HUES64 (cell line): ENCODE measurements at regions not wholly inside any gene's neighbourhood (a gene's known extent, or its start where the extent isn't known, plus 50 kb on each side); places are given as distances from the start of the nearest gene placed in this dataset.

ENCODE experiments used
- H3K27ac ChIP-seq: 2 replicates; pipeline ENCODE4 v1.7.0; 2013; ENCODE audit warnings: low read depth, low read length, inconsistent platforms
- H3K27me3 ChIP-seq: 2 replicates; pipeline ENCODE4 v1.6.1; 2013; ENCODE audit warnings: mild to moderate bottlenecking, low read length; ENCODE audit not compliant: insufficient read depth
- H3K36me3 ChIP-seq: 2 replicates; pipeline ENCODE4 v1.6.1; 2013; ENCODE audit warnings: mild to moderate bottlenecking, low read length; ENCODE audit not compliant: insufficient read depth
- H3K4me1 ChIP-seq: 2 replicates; pipeline ENCODE4 v1.6.1; 2013; ENCODE audit warnings: mild to moderate bottlenecking, low read length, moderate library complexity; ENCODE audit not compliant: insufficient read depth
- H3K4me3 ChIP-seq: 2 replicates; pipeline ENCODE4 v1.5.1; 2013; ENCODE audit warnings: mild to moderate bottlenecking, low read length, moderate library complexity
- H3K9ac ChIP-seq: 2 replicates; pipeline ENCODE4 v1.6.1; 2013; ENCODE audit warnings: mild to moderate bottlenecking, low read depth, low read length
- H3K9me3 ChIP-seq: 2 replicates; pipeline ENCODE4 v1.6.1; 2013; ENCODE audit warnings: low read depth, low read length; ENCODE audit not compliant: insufficient read depth
- WGBS: fragments of 150-250, 120-280 bp; methylation state at CpG from one replicate; pipeline ENCODE4 v1.1.7; 2013; ENCODE audit warnings: missing lambda C conversion rate; 5-methylcytosine and 5-hydroxymethylcytosine counted together

DNA sequence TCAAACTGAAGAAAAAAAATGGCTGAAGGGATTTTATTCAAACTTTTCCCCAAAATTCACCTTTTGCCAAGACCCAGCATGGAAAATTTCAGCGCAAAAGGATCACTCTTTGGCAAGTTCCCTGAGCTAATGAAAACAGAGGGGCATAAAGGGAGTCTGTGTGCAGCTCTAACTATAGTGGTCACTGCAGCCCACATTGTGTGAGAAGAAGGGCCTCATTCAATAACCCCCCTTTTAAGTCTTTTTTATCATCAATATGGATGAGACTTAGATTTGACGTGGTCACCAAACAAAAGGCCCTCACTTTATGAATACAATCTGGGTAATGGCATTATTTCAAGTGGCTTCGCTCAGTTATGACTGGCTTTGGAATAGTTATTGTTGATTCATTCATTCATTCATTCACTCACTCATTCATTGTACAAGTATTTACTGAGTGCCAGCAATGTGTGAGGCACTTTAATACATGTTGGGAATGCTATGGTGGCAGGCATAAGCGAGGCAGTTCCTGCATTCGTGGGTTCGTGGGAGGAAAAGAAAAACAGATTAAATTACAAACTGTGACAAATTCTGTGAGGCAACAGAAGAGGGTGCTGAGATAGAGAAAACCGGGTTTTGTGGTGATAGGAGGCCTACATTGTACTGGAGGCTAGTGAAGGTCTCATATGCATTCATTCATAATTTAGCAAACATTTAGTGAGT is 145.7 kb upstream of the KLF4 start:
- no peak overlapping the region for H3K4me3 ChIP-seq
- H3K27me3 ChIP-seq: peaks cover 36% of the 10 kb centered on the region
- no peaks in the 10 kb centered on the region for H3K9me3 ChIP-seq
- H3K27ac ChIP-seq: no peak overlapping the region
- peaks cover 35% of the 10 kb centered on the region for H3K4me1 ChIP-seq
- no peak overlapping the region for H3K9ac ChIP-seq
- no peaks in the 10 kb centered on the region for H3K36me3 ChIP-seq
- WGBS: 89% methylated on average over 5 of the region's 7 CpGs

GRCh38 chr9:107633406-107633805 is 143.8 kb upstream of the KLF4 start:
- H3K4me1 ChIP-seq: peaks cover 31% of the 10 kb centered on the region
- H3K27me3 ChIP-seq: peaks cover 22% of the 10 kb centered on the region
- H3K9me3 ChIP-seq: no peaks in the 10 kb centered on the region
- H3K4me3 ChIP-seq: no peak overlapping the region
- no peaks in the 10 kb centered on the region for H3K36me3 ChIP-seq
- no peak overlapping the region for H3K9ac ChIP-seq
- WGBS: 74% methylated on average over 5 of the region's 5 CpGs
- H3K27ac ChIP-seq: no peak overlapping the region; the same call in 1 of the 2 replicates

DNA sequence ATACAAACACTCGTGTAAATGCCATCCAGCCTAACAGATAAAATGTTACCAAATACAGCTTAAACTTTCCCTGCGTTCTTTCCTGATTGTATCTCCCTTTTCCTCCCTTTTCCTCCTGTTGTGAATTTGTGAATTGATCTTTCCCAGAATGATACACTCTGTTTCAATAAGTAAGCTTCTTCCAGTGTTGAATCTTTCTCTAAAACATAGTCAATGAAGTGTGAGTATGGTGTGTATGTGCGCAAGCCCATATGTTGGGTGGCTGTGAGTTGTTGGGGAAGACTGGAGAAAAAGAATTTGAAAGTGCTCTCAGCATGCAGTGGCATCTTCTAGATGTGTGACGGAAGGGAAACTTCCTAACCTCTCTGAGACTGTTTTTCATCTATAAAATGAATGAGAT is 143.1 kb upstream of the KLF4 start:
- Histone ChIP-seq H3K4me3 (no peak overlapping the region), H3K27me3 (peaks cover 21% of the 10 kb centered on the region; the same call in 1 of the 2 replicates), H3K9ac (no peak overlapping the region), H3K36me3 (no peaks in the 10 kb centered on the region), H3K9me3 (no peaks in the 10 kb centered on the region), H3K27ac (no peak overlapping the region; the same call in 1 of the 2 replicates), H3K4me1 (peaks cover 30% of the 10 kb centered on the region)
- WGBS: 68% methylated on average over 4 of the region's 4 CpGs

DNA sequence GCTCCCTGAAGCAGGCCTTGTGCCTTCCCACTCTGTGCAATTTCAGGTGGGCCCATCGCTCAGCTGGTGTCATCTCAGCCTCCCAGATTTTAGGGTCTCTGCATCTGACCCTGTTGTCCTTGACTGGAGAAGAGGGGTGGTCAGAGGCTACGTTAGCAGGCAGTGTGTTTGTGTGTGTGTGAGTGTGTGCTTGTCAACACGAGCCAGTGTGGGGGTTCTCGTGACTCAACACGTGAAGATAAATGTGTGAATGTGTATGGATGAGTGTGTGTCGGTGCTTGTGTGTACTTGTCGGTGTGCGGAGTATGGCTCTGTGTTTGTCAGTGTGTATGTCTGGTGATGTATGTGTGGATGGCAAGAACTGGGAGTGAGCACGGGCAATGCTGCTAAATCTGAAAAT is 142.6 kb upstream of the KLF4 start:
- no peak overlapping the region for H3K4me3 ChIP-seq
- H3K9me3 ChIP-seq: no peaks in the 10 kb centered on the region
- H3K36me3 ChIP-seq: no peaks in the 10 kb centered on the region
- peaks cover 16% of the 10 kb centered on the region; the same call in 1 of the 2 replicates for H3K27me3 ChIP-seq
- no peak overlapping the region for H3K9ac ChIP-seq
- no peak overlapping the region for H3K27ac ChIP-seq
- H3K4me1 ChIP-seq: peaks cover 30% of the 10 kb centered on the region
- WGBS: 89% methylated on average over 8 of the region's 9 CpGs

DNA sequence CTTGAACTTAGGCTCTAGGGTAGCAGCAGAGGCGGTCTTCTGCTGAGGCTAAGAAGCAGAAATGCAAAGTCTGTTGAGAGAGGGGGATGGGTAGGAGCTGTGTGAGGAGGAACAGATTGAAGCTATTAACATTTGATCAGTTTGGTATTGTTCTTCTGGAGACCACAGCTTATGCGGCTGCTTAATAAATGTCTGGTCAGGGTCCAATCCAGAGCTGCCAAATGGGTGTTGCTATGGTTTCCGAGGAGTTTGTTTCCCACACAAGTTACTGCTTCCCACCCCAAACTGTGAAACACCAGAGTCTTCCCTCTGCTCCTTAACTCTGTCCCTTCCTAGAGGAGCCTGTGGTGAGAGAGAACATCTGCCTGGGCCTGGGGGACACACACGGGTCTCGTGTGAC is 142.2 kb upstream of the KLF4 start:
- Histone ChIP-seq H3K36me3 (no peaks in the 10 kb centered on the region), H3K27me3 (peaks cover 12% of the 10 kb centered on the region; the same call in 1 of the 2 replicates), H3K27ac (no peak overlapping the region), H3K9ac (no peak overlapping the region), H3K4me1 (peaks cover 30% of the 10 kb centered on the region), H3K9me3 (no peaks in the 10 kb centered on the region), H3K4me3 (no peak overlapping the region)
- WGBS: 71% methylated on average over 5 of the region's 5 CpGs

DNA sequence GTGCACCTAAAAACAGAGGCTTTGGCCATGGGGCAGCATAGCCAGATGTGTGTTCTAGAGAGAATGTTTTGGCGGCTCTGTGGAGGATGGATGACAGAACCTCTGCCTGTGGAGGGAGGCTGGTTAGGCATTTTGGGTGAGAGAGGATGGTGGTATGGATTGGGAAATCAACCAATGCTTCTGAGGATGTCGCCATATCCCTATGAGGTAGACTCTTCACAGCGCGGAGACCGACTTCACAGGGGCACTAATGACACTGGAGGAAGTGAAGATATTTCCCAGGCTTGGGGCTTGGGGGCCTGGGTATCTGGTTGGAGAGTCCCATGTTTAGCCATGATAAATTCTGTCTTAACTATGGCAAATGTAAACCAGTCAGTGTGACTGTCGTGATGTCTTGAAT is 140.6 kb upstream of the KLF4 start:
- 96% methylated on average over 6 of the region's 6 CpGs for WGBS
- H3K27me3 ChIP-seq: no peaks in the 10 kb centered on the region
- no peak overlapping the region for H3K9ac ChIP-seq
- H3K9me3 ChIP-seq: no peaks in the 10 kb centered on the region
- no peak overlapping the region for H3K4me3 ChIP-seq
- H3K36me3 ChIP-seq: no peaks in the 10 kb centered on the region
- no peak overlapping the region for H3K27ac ChIP-seq
- H3K4me1 ChIP-seq: peaks cover 30% of the 10 kb centered on the region

GRCh38 chr9:107628444-107628843 is 138.9 kb upstream of the KLF4 start:
- 93% methylated on average over 11 of the region's 11 CpGs for WGBS
- H3K27me3 ChIP-seq: no peaks in the 10 kb centered on the region
- no peak overlapping the region for H3K4me3 ChIP-seq
- no peak overlapping the region for H3K9ac ChIP-seq
- no peak overlapping the region for H3K27ac ChIP-seq
- no peaks in the 10 kb centered on the region for H3K9me3 ChIP-seq
- no peaks in the 10 kb centered on the region for H3K36me3 ChIP-seq
- peaks cover 25% of the 10 kb centered on the region for H3K4me1 ChIP-seq

DNA sequence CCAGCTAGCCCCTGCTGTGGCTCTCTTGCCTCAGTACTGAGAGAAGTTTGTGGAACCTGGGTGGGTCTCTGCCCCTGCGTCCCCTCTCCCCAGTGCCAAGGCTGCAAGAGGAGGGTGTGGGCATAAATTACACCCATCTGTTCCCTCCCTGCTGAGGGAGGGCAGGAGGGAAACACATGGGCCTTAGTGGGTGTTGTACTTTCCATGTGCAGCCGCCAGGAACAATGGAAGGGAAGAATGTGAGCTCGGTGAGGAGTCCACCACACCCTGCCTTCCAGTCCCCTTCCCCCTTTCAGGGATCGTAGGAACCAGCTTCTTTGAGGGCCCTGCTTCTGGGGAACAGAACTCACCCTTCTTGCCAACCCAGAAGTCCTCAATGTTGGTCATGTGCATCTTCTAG is 138.2 kb upstream of the KLF4 start:
- no peak overlapping the region for H3K27ac ChIP-seq
- no peaks in the 10 kb centered on the region for H3K9me3 ChIP-seq
- H3K36me3 ChIP-seq: no peaks in the 10 kb centered on the region
- H3K27me3 ChIP-seq: no peaks in the 10 kb centered on the region
- H3K9ac ChIP-seq: no peak overlapping the region
- no peak overlapping the region for H3K4me3 ChIP-seq
- WGBS: 67% methylated on average over 4 of the region's 4 CpGs
- H3K4me1 ChIP-seq: peaks cover 19% of the 10 kb centered on the region

GRCh38 chr9:107626118-107626517 is 136.5 kb upstream of the KLF4 start:
- no peaks in the 10 kb centered on the region for H3K27me3 ChIP-seq

GRCh38 chr9:107625383-107625984 is 135.9 kb upstream of the KLF4 start:
- Histone ChIP-seq H3K4me3 (no peak overlapping the region), H3K9me3 (no peaks in the 10 kb centered on the region), H3K27ac (no peak overlapping the region), H3K36me3 (no peaks in the 10 kb centered on the region), H3K27me3 (no peaks in the 10 kb centered on the region), H3K4me1 (peaks cover 3% of the 10 kb centered on the region; the same call in 1 of the 2 replicates), H3K9ac (no peak overlapping the region)
- 95% methylated on average over 6 of the region's 7 CpGs for WGBS

More at GRCh38 chr9:107626118-107626517, 136.5 kb upstream of the KLF4 start:
- 99% methylated on average over 6 of the region's 6 CpGs for WGBS
- Histone ChIP-seq H3K4me3 (no peak overlapping the region), H3K36me3 (no peaks in the 10 kb centered on the region), H3K4me1 (peaks cover 3% of the 10 kb centered on the region; the same call in 1 of the 2 replicates), H3K27ac (no peak overlapping the region), H3K9ac (no peak overlapping the region), H3K9me3 (no peaks in the 10 kb centered on the region)

DNA sequence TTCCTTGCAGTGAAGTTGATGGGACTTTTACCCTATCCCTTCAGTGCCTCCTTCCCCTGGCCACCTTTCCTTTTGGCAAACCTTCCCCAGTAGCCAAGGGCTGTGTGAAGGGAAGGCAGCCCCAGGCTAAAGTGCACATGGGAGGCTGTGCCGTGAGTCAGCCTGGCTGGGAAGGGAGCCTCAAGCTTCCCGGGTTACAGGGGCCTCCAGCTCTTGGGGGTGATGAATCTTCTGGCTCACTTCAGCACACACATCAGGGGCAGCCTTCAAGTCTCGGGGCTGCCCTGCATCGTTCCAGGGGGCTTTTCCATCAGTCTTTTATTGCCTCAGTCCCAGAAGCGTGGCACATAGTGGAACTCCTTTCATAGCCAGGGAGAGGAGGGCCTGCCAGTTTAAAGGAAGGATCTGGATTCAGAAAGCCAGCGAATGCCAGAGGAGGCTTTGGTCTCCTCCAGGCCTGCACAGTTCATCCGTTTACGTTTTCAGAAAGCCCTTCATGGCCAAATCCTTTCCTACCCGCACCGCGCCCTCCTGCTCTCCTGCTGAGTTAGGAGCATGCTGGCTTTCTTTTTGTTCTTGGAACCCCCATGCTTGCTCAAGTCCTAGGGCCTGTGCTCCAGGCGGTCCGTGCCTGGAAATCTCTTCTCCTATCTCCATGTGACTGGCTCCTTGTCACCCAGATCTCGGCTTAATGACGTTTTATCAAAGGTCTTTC is 134.8 kb upstream of the KLF4 start:
- Histone ChIP-seq H3K9me3 (no peaks in the 10 kb centered on the region), H3K36me3 (no peaks in the 10 kb centered on the region), H3K9ac (no peak overlapping the region), H3K4me3 (no peak overlapping the region), H3K4me1 (peaks cover 3% of the 10 kb centered on the region; the same call in 1 of the 2 replicates), H3K27me3 (no peaks in the 10 kb centered on the region), H3K27ac (no peak overlapping the region)
- WGBS: 88% methylated on average over 15 of the region's 15 CpGs
